Endodermal cell (in vitro differentiated cells): ENCODE measurements at regions not wholly inside any gene's neighbourhood (a gene's known extent, or its start where the extent isn't known, plus 50 kb on each side); places are given as distances from the start of the nearest gene placed in this dataset.
A peak's percentile ranks its signal among the peaks of the same experiment; 100 is the strongest.
"Not testable (repeated sequence)": the region's sequence is repeated elsewhere in the genome, so short reads cannot be mapped to it uniquely, and the experiment has no call there.

ENCODE experiments used
- DNase-seq: peaks from one replicate; pipeline ENCODE4 v3.0.0-alpha.2; 2017
- H3K27ac ChIP-seq: 2 replicates; pipeline ENCODE4 v1.5.1; 2013; ENCODE audit warnings: mild to moderate bottlenecking, low read depth, low read length, moderate library complexity
- H3K27me3 ChIP-seq: 2 replicates; pipeline ENCODE4 v1.6.1; 2013; ENCODE audit warnings: mild to moderate bottlenecking, low read length, moderate library complexity; ENCODE audit not compliant: insufficient read depth, control insufficient read depth, poor library complexity, severe bottlenecking
- H3K36me3 ChIP-seq: 2 replicates; pipeline ENCODE4 v1.7.0; 2013; ENCODE audit warnings: mild to moderate bottlenecking, low read length, moderate library complexity; ENCODE audit not compliant: control insufficient read depth, insufficient read depth
- H3K4me1 ChIP-seq: one replicate; pipeline ENCODE4 v1.7.0; 2013; ENCODE audit warnings: low read length; ENCODE audit not compliant: control insufficient read depth, insufficient read depth
- H3K4me3 ChIP-seq: 2 replicates; pipeline ENCODE4 v1.5.1; 2013; ENCODE audit warnings: mild to moderate bottlenecking, low read length, moderate library complexity
- H3K9ac ChIP-seq: 2 replicates; pipeline ENCODE4 v1.6.1; 2013; ENCODE audit warnings: mild to moderate bottlenecking, low read length, moderate library complexity; ENCODE audit not compliant: poor library complexity, severe bottlenecking; ENCODE audit errors: extremely low read depth
- H3K9me3 ChIP-seq: 2 replicates; pipeline ENCODE4 v1.6.1; 2013; ENCODE audit warnings: mild to moderate bottlenecking, low read length, moderate library complexity; ENCODE audit not compliant: control insufficient read depth
- H3K27ac Mint-ChIP-seq: 2 replicates; pipeline ENCODE4 v1.8.0; 2020; ENCODE audit warnings: mixed read lengths
- H3K27me3 Mint-ChIP-seq: 2 replicates; pipeline ENCODE4 v1.8.0; 2021; ENCODE audit warnings: mild to moderate bottlenecking, mixed read lengths; ENCODE audit not compliant: insufficient read depth
- H3K36me3 Mint-ChIP-seq: 2 replicates; pipeline ENCODE4 v1.8.0; 2020; ENCODE audit warnings: low read depth, mixed read lengths
- H3K4me1 Mint-ChIP-seq: 2 replicates; pipeline ENCODE4 v1.8.0; 2020; ENCODE audit warnings: mixed read lengths
- H3K4me3 Mint-ChIP-seq: 2 replicates; pipeline ENCODE4 v1.8.0; 2020; ENCODE audit warnings: mild to moderate bottlenecking, moderate library complexity, mixed read lengths
- H3K9me3 Mint-ChIP-seq: 2 replicates; pipeline ENCODE4 v1.8.0; 2020; ENCODE audit warnings: mild to moderate bottlenecking, mixed read lengths
- WGBS, 2 experiments: methylation state at CpG; one replicate each; pipeline versions ENCODE4 v1.1.5 to v1.1.7; 2013; ENCODE audit warnings: missing lambda C conversion rate in 2 of 2, mixed read lengths in 1 of 2; ENCODE audit not compliant: insufficient coverage in 1 of 2, insufficient read length in 1 of 2; 5-methylcytosine and 5-hydroxymethylcytosine counted together
- TF ChIP-seq, protein P1 (sequence below): fragments of 200-600 bp; sonication (generic); conservative IDR thresholded peaks from 2 replicates; pipeline ENCODE4 v1.5.0; 2021; ENCODE audit warnings: antibody characterized with exemption, mild to moderate bottlenecking

DNA sequence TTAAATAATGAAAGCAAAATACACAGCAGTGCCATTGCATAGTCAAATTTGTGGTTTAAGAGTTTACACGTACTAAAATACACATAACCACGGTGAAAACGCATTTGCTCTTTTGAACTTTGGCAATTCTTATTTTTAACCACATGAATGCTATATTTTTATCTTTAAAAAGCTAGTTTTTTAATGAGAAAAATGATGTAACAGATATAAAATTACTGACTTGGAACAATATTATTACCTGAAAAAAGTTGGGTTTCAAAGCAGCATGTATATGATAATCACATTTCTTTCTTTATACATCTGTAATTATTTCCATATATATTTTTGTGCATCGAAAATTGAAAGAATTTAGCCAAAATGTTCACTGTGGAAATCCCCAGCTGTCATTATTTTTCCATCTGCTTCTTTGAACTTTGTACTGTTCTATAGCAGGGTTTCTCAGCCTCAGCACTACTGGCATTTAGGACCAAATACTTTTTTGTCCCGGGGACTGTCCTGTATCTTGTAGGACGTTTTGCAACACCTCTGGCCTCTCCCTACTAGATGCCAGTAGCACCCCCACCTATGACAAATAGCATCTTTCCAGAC lies 75.9 kb upstream of the CAB39 start:
- no peaks in the 10 kb centered on the region for H3K27me3 Mint-ChIP-seq
- no peak overlapping the region for H3K27ac ChIP-seq
- H3K36me3 Mint-ChIP-seq = no peaks in the 10 kb centered on the region
- H3K4me3 Mint-ChIP-seq = no peak overlapping the region
- peak; percentile 22 for DNase-seq
- no peak overlapping the region for H3K4me3 ChIP-seq
- no peaks in the 10 kb centered on the region for H3K4me1 ChIP-seq
- H3K9me3 ChIP-seq = no peaks in the 10 kb centered on the region
- no peak overlapping the region for H3K9ac ChIP-seq
- H3K36me3 ChIP-seq = no peaks in the 10 kb centered on the region
- TF ChIP-seq, protein P1, sequence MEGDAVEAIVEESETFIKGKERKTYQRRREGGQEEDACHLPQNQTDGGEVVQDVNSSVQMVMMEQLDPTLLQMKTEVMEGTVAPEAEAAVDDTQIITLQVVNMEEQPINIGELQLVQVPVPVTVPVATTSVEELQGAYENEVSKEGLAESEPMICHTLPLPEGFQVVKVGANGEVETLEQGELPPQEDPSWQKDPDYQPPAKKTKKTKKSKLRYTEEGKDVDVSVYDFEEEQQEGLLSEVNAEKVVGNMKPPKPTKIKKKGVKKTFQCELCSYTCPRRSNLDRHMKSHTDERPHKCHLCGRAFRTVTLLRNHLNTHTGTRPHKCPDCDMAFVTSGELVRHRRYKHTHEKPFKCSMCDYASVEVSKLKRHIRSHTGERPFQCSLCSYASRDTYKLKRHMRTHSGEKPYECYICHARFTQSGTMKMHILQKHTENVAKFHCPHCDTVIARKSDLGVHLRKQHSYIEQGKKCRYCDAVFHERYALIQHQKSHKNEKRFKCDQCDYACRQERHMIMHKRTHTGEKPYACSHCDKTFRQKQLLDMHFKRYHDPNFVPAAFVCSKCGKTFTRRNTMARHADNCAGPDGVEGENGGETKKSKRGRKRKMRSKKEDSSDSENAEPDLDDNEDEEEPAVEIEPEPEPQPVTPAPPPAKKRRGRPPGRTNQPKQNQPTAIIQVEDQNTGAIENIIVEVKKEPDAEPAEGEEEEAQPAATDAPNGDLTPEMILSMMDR = no peak
- no peak overlapping the region for H3K27ac Mint-ChIP-seq
- no peaks in the 10 kb centered on the region for H3K27me3 ChIP-seq
- no peaks in the 10 kb centered on the region for H3K4me1 Mint-ChIP-seq
- no peaks in the 10 kb centered on the region for H3K9me3 Mint-ChIP-seq
- 81 to 100% methylated on average over 3 to 6 of the region's 6 CpGs for WGBS, 2 experiments

DNA sequence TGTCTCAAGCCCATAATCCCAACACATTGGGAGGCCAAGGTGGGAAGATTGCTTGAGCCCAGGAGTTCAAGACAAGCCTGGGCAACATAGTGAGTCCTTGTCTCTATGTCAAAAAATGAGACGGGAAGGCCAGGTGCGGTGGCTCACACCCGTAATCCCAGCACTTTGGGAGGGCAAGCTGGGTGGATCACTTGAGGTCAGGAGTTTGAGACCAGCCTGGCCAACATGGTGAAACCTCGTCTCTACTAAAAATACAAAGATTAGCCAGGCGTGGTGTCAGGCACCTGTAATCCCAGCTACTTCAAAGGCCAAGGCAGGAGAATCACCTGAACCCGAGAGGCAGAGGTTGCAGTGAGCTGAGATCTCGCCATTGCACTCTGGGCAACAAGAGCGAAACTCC lies 75.2 kb upstream of the CAB39 start:
- not testable (repeated sequence) for H3K9ac ChIP-seq, H3K9me3 Mint-ChIP-seq, H3K4me1 ChIP-seq, H3K27ac ChIP-seq, H3K36me3 ChIP-seq, H3K27ac Mint-ChIP-seq, H3K4me1 Mint-ChIP-seq, H3K4me3 Mint-ChIP-seq, H3K9me3 ChIP-seq, H3K4me3 ChIP-seq, H3K36me3 Mint-ChIP-seq, H3K27me3 ChIP-seq, H3K27me3 Mint-ChIP-seq
- 80 to 81% methylated on average over 8 of the region's 8 CpGs for WGBS, 2 experiments
- DNase-seq = peak; percentile 10

DNA sequence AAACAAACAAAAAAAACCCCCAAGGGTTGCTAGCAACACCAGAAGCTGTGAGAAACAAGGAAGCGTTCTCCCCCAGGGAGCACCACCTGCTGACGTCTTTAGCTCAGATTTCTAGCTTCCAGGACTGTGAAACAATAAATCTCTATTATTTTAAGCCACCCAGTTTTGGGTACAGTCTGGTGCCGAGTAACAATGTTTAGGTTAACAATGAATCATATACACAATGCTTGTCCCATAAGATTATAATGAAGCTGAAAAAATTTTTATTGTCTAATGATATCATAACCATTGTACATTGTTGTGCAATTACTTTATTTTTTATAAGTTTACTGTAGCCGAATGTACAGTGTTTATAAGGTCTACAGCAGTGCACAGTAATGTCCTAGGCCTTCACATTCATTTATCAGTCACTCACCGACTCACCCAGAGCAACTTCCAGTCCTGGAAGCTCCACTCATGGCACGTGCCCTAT lies 72.1 kb upstream of the CAB39 start:
- H3K27ac Mint-ChIP-seq = no peak overlapping the region
- Histone ChIP-seq H3K27ac (no peak overlapping the region), H3K27me3 (no peaks in the 10 kb centered on the region), H3K9ac (no peak overlapping the region), H3K36me3 (no peaks in the 10 kb centered on the region), H3K4me3 (no peak overlapping the region), H3K4me1 (no peaks in the 10 kb centered on the region), H3K9me3 (no peaks in the 10 kb centered on the region)
- H3K27me3 Mint-ChIP-seq = no peaks in the 10 kb centered on the region
- 93% methylated on average over 5 of the region's 6 CpGs; no CpG with 5 or more reads in 1 of the 2 experiments for WGBS, 2 experiments
- H3K9me3 Mint-ChIP-seq = no peaks in the 10 kb centered on the region
- H3K36me3 Mint-ChIP-seq = no peaks in the 10 kb centered on the region
- H3K4me1 Mint-ChIP-seq = no peaks in the 10 kb centered on the region
- no peak overlapping the region for H3K4me3 Mint-ChIP-seq
- TF ChIP-seq, protein P1 = no peak
- DNase-seq = no peak

DNA sequence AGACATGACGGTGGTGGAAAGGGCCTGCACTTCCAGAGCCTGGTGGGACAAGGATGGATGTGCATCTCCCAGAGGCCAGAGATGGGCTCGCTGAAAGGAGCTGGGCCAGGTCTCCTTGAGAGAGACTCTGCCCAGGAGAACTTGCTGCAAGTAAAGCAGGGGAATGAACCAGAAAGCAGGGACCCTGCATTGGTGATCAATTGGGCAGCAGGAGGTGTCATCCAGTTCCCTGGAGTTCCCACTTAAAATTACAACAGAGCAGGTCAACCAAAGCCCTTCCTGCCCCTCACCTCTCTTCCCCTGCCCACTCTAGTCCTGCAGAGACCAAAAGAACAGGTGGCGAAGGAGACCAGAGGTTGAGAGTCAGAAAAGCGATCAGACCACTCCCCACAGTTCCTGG lies 69.7 kb upstream of the CAB39 start:
- WGBS, 2 experiments = 90 to 95% methylated on average over 1 to 4 of the region's 4 CpGs
- Mint-ChIP-seq H3K36me3 (no peaks in the 10 kb centered on the region), H3K4me1 (no peaks in the 10 kb centered on the region), H3K27ac (no peak overlapping the region), H3K9me3 (no peaks in the 10 kb centered on the region), H3K4me3 (no peak overlapping the region), H3K27me3 (no peaks in the 10 kb centered on the region)
- TF ChIP-seq, protein P1 = no peak
- Histone ChIP-seq H3K4me3 (no peak overlapping the region), H3K9me3 (peaks cover 7% of the 10 kb centered on the region), H3K9ac (no peak overlapping the region), H3K4me1 (no peaks in the 10 kb centered on the region), H3K27me3 (no peaks in the 10 kb centered on the region), H3K36me3 (no peaks in the 10 kb centered on the region), H3K27ac (no peak overlapping the region)
- DNase-seq = peak; percentile 24
